ENCODE measurements at regions not wholly inside any gene's neighbourhood (a gene's known extent, or its start where the extent isn't known, plus 50 kb on each side); places are given as distances from the start of the nearest gene placed in this dataset.

- TF ChIP-seq, protein P1, sequence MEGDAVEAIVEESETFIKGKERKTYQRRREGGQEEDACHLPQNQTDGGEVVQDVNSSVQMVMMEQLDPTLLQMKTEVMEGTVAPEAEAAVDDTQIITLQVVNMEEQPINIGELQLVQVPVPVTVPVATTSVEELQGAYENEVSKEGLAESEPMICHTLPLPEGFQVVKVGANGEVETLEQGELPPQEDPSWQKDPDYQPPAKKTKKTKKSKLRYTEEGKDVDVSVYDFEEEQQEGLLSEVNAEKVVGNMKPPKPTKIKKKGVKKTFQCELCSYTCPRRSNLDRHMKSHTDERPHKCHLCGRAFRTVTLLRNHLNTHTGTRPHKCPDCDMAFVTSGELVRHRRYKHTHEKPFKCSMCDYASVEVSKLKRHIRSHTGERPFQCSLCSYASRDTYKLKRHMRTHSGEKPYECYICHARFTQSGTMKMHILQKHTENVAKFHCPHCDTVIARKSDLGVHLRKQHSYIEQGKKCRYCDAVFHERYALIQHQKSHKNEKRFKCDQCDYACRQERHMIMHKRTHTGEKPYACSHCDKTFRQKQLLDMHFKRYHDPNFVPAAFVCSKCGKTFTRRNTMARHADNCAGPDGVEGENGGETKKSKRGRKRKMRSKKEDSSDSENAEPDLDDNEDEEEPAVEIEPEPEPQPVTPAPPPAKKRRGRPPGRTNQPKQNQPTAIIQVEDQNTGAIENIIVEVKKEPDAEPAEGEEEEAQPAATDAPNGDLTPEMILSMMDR (IDR thresholded peaks at IDR 0.05; ENCODE audit: low read depth, low read length, poor library complexity, severe bottlenecking): no peak
- TF ChIP-seq EZH2phosphoT487 (IDR thresholded peaks at IDR 0.05; ENCODE audit: borderline replicate concordance, low read length): no peak
Measured at GRCh38 chr12:67498991-67499390, 149.6 kb upstream of the DYRK2 start.
